ENCODE measurements at regions not wholly inside any gene's neighbourhood (a gene's known extent, or its start where the extent isn't known, plus 50 kb on each side); places are given as distances from the start of the nearest gene placed in this dataset.

DNA sequence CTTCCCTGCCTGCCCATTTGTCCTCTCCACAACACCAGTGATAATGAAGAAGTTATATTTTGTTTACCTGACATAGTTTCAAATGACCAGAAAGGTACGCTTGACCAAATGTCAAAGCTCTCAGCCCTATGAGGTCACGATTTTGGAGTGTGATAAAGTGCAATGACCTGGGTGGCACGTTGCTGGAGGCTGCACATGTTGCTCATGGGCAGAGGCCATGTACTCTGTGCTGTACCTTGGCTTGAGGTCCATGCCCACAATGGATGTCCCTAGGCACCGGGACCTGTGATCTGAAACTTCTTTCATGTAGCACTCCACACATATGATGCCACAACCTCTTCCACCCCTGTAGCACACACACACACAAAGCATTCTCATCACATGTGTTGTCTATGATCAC, 164.0 kb upstream of the HEY2 start:
- H3K27me3 ChIP-seq (ENCODE audit: insufficient read depth) = no peaks in the 10 kb centered on the region
- H3K4me1 ChIP-seq (ENCODE audit: insufficient read depth) = peaks cover 12% of the 10 kb centered on the region
- DNase-seq (ENCODE audit: low spot score) (no peak), ATAC-seq (no peak)
- H3K4me1 Mint-ChIP-seq = peaks cover 35% of the 10 kb centered on the region
- H3K36me3 ChIP-seq (ENCODE audit: insufficient read depth) = no peaks in the 10 kb centered on the region
- H3K4me3 Mint-ChIP-seq = no peak overlapping the region
- no peak overlapping the region for H3K27ac Mint-ChIP-seq
- no peaks in the 10 kb centered on the region for H3K9me3 Mint-ChIP-seq
- H3K27ac ChIP-seq (ENCODE audit: low read depth) = no peak overlapping the region
- H3K79me2 ChIP-seq (replicated peaks; ENCODE audit: insufficient read depth) = no peaks in the 10 kb centered on the region
- no peak overlapping the region for H2AFZ ChIP-seq
- no peak overlapping the region for H3K4me2 ChIP-seq
- H3K36me3 Mint-ChIP-seq (ENCODE audit: low read depth) = no peaks in the 10 kb centered on the region
- H3K9me2 ChIP-seq (ENCODE audit: insufficient read depth) = no peaks in the 10 kb centered on the region
- no peak overlapping the region for H3K4me3 ChIP-seq
- no peaks in the 10 kb centered on the region for H3F3A ChIP-seq (replicated peaks; ENCODE audit: low read depth)
- peaks cover 1% of the 10 kb centered on the region for H3K27me3 Mint-ChIP-seq (ENCODE audit: insufficient read depth, low read depth, poor library complexity)
- no peak for TF ChIP-seq JUNB (IDR thresholded peaks at IDR 0.05; ENCODE audit: unreplicated experiment)
- no peak for TF ChIP-seq EZH2phosphoT487 (IDR thresholded peaks at IDR 0.05; ENCODE audit: unreplicated experiment)
- TF ChIP-seq STAT1 (IDR thresholded peaks at IDR 0.05; ENCODE audit: unreplicated experiment) = no peak
- TF ChIP-seq POLR2AphosphoS5 (IDR thresholded peaks at IDR 0.05; ENCODE audit: low read depth) = no peak
- TF ChIP-seq ZNF114 (CRISPR knock-in tag; IDR thresholded peaks at IDR 0.05) = no peak
- TF ChIP-seq ZNF331 (CRISPR knock-in tag; IDR thresholded peaks at IDR 0.05; ENCODE audit: low read depth) = no peak
- H4K20me1 ChIP-seq (replicated peaks; ENCODE audit: insufficient read depth) = no peaks in the 10 kb centered on the region

DNA sequence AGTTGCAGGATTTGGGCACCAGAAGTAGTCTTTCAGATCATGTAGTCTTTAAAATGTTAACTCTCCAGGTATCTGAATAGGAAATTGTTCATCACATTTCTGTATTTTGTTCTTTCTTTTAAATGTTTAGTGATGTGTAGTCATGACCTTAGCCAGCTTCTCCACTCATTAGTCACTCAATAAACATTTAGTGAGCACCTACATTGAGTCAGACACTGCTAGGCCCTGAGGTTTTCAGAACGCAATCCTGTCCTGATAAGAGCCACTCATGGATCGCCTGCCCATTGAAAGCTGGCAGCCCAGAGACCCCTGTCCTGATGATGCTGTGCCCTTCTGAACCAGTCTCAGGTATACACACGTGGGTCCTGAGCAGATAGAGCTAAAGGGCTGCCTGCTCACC, 163.4 kb upstream of the HEY2 start:
- no peaks in the 10 kb centered on the region for H3K36me3 ChIP-seq (ENCODE audit: insufficient read depth)
- no peaks in the 10 kb centered on the region for H4K20me1 ChIP-seq (replicated peaks; ENCODE audit: insufficient read depth)
- H3K4me2 ChIP-seq = no peak overlapping the region
- peaks cover 12% of the 10 kb centered on the region for H3K4me1 ChIP-seq (ENCODE audit: insufficient read depth)
- DNase-seq (ENCODE audit: low spot score) (no peak), ATAC-seq (no peak)
- Mint-ChIP-seq H3K27ac (no peak overlapping the region), H3K27me3 (ENCODE audit: insufficient read depth, low read depth, poor library complexity) (peaks cover 1% of the 10 kb centered on the region), H3K4me1 (peaks cover 35% of the 10 kb centered on the region), H3K36me3 (ENCODE audit: low read depth) (no peaks in the 10 kb centered on the region), H3K9me3 (no peaks in the 10 kb centered on the region), H3K4me3 (no peak overlapping the region)
- H3K27ac ChIP-seq (ENCODE audit: low read depth) = no peak overlapping the region
- no peak overlapping the region for H2AFZ ChIP-seq
- no peaks in the 10 kb centered on the region for H3K27me3 ChIP-seq (ENCODE audit: insufficient read depth)
- no peak overlapping the region for H3K4me3 ChIP-seq
- no peaks in the 10 kb centered on the region for H3F3A ChIP-seq (replicated peaks; ENCODE audit: low read depth)
- TF ChIP-seq ZNF114 (CRISPR knock-in tag; IDR thresholded peaks at IDR 0.05) (no peak), EZH2phosphoT487 (IDR thresholded peaks at IDR 0.05; ENCODE audit: unreplicated experiment) (no peak)
- H3K9me2 ChIP-seq (ENCODE audit: insufficient read depth) = no peaks in the 10 kb centered on the region
- H3K79me2 ChIP-seq (replicated peaks; ENCODE audit: insufficient read depth) = no peaks in the 10 kb centered on the region

DNA sequence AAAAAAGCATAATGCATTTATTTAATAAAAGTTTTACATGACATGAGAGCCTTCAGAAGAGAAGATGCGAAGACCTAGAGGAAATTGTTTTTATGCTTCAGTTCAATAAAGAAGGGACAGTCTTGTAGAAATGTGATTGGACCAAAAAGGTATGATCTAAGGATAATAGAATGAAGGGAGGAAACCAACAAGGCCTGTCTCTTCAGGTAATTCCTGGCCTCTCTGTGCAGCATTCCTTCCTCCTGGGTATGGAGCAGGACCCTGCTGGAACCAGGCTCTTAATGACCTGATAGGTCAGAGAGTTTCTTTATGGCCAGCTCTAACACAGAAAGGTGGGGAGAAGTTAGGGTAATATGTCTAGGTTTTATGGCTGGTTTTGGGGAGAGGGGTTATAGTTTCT, 162.8 kb upstream of the HEY2 start:
- DNase-seq (ENCODE audit: low spot score) = no peak
- Histone ChIP-seq H3K36me3 (ENCODE audit: insufficient read depth) (no peaks in the 10 kb centered on the region), H3K27me3 (ENCODE audit: insufficient read depth) (no peaks in the 10 kb centered on the region), H3K79me2 (replicated peaks; ENCODE audit: insufficient read depth) (no peaks in the 10 kb centered on the region), H2AFZ (no peak overlapping the region), H3K4me1 (ENCODE audit: insufficient read depth) (peaks cover 12% of the 10 kb centered on the region), H3K27ac (ENCODE audit: low read depth) (no peak overlapping the region), H3K9me2 (ENCODE audit: insufficient read depth) (no peaks in the 10 kb centered on the region), H3K4me2 (no peak overlapping the region), H3F3A (replicated peaks; ENCODE audit: low read depth) (no peaks in the 10 kb centered on the region), H3K4me3 (no peak overlapping the region), H4K20me1 (replicated peaks; ENCODE audit: insufficient read depth) (no peaks in the 10 kb centered on the region)
- peaks cover 1% of the 10 kb centered on the region for H3K27me3 Mint-ChIP-seq (ENCODE audit: insufficient read depth, low read depth, poor library complexity)
- H3K4me1 Mint-ChIP-seq = peaks cover 35% of the 10 kb centered on the region
- H3K4me3 Mint-ChIP-seq = no peak overlapping the region
- ATAC-seq = no peak
- no peaks in the 10 kb centered on the region for H3K36me3 Mint-ChIP-seq (ENCODE audit: low read depth)
- no peak overlapping the region for H3K27ac Mint-ChIP-seq
- no peaks in the 10 kb centered on the region for H3K9me3 Mint-ChIP-seq
- no peak for TF ChIP-seq JUNB (IDR thresholded peaks at IDR 0.05; ENCODE audit: unreplicated experiment)
- no peak for TF ChIP-seq ETS1 (IDR thresholded peaks at IDR 0.05)
- TF ChIP-seq EZH2phosphoT487 (IDR thresholded peaks at IDR 0.05; ENCODE audit: unreplicated experiment) = no peak
- no peak for TF ChIP-seq ZNF331 (CRISPR knock-in tag; IDR thresholded peaks at IDR 0.05; ENCODE audit: low read depth)
- TF ChIP-seq, protein P1, sequence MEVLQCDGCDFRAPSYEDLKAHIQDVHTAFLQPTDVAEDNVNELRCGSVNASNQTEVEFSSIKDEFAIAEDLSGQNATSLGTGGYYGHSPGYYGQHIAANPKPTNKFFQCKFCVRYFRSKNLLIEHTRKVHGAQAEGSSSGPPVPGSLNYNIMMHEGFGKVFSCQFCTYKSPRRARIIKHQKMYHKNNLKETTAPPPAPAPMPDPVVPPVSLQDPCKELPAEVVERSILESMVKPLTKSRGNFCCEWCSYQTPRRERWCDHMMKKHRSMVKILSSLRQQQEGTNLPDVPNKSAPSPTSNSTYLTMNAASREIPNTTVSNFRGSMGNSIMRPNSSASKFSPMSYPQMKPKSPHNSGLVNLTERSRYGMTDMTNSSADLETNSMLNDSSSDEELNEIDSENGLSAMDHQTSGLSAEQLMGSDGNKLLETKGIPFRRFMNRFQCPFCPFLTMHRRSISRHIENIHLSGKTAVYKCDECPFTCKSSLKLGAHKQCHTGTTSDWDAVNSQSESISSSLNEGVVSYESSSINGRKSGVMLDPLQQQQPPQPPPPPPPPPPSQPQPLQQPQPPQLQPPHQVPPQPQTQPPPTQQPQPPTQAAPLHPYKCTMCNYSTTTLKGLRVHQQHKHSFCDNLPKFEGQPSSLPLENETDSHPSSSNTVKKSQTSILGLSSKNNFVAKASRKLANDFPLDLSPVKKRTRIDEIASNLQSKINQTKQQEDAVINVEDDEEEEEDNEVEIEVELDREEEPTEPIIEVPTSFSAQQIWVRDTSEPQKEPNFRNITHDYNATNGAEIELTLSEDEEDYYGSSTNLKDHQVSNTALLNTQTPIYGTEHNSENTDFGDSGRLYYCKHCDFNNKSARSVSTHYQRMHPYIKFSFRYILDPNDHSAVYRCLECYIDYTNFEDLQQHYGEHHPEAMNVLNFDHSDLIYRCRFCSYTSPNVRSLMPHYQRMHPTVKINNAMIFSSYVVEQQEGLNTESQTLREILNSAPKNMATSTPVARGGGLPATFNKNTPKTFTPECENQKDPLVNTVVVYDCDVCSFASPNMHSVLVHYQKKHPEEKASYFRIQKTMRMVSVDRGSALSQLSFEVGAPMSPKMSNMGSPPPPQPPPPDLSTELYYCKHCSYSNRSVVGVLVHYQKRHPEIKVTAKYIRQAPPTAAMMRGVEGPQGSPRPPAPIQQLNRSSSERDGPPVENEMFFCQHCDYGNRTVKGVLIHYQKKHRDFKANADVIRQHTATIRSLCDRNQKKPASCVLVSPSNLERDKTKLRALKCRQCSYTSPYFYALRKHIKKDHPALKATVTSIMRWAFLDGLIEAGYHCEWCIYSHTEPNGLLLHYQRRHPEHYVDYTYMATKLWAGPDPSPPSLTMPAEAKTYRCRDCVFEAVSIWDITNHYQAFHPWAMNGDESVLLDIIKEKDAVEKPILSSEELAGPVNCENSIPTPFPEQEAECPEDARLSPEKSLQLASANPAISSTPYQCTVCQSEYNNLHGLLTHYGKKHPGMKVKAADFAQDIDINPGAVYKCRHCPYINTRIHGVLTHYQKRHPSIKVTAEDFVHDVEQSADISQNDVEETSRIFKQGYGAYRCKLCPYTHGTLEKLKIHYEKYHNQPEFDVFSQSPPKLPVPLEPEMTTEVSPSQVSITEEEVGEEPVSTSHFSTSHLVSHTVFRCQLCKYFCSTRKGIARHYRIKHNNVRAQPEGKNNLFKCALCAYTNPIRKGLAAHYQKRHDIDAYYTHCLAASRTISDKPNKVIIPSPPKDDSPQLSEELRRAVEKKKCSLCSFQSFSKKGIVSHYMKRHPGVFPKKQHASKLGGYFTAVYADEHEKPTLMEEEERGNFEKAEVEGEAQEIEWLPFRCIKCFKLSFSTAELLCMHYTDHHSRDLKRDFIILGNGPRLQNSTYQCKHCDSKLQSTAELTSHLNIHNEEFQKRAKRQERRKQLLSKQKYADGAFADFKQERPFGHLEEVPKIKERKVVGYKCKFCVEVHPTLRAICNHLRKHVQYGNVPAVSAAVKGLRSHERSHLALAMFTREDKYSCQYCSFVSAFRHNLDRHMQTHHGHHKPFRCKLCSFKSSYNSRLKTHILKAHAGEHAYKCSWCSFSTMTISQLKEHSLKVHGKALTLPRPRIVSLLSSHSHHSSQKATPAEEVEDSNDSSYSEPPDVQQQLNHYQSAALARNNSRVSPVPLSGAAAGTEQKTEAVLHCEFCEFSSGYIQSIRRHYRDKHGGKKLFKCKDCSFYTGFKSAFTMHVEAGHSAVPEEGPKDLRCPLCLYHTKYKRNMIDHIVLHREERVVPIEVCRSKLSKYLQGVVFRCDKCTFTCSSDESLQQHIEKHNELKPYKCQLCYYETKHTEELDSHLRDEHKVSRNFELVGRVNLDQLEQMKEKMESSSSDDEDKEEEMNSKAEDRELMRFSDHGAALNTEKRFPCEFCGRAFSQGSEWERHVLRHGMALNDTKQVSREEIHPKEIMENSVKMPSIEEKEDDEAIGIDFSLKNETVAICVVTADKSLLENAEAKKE (CRISPR knock-in tag; IDR thresholded peaks at IDR 0.05) = no peak
- no peak for TF ChIP-seq ZNF114 (CRISPR knock-in tag; IDR thresholded peaks at IDR 0.05)

All from GM23338 (cell line).